T-helper 1 cell treated with Interleukin-12 subunit alpha and Interleukin-12 subunit beta and Interleukin-4 antibody, amounts not matched to agents 30 μg/mL and 1 μg/mL, for 36 hours (primary cell): ENCODE measurements at regions not wholly inside any gene's neighbourhood (a gene's known extent, or its start where the extent isn't known, plus 50 kb on each side); places are given as distances from the start of the nearest gene placed in this dataset.

Experiments used
- H3K27ac Mint-ChIP-seq: one replicate; pipeline ENCODE4 v1.8.0; 2021; ENCODE audit warnings: mild to moderate bottlenecking, mixed read lengths
- H3K27me3 Mint-ChIP-seq: one replicate; pipeline ENCODE4 v1.8.0; 2021; ENCODE audit warnings: low read depth, mixed read lengths
- H3K36me3 Mint-ChIP-seq: one replicate; pipeline ENCODE4 v1.8.0; 2021; ENCODE audit warnings: low read depth, mixed read lengths
- H3K4me1 Mint-ChIP-seq: one replicate; pipeline ENCODE4 v1.8.0; 2021; ENCODE audit warnings: low read depth, mixed read lengths
- H3K4me3 Mint-ChIP-seq: one replicate; pipeline ENCODE4 v1.8.0; 2021; ENCODE audit warnings: mild to moderate bottlenecking, moderate library complexity, mixed read lengths
- H3K9me3 Mint-ChIP-seq: one replicate; pipeline ENCODE4 v1.8.0; 2021; ENCODE audit warnings: mixed read lengths

- Mint-ChIP-seq H3K9me3 (no peaks in the 10 kb centered on the region), H3K4me1 (peaks cover 19% of the 10 kb centered on the region), H3K27me3 (no peaks in the 10 kb centered on the region), H3K36me3 (no peaks in the 10 kb centered on the region), H3K27ac (no peak overlapping the region), H3K4me3 (no peak overlapping the region)
Measured at GRCh38 chr13:29920025-29920643, 69.7 kb upstream of the UBL3 start.

GRCh38 chr13:29918845-29919244 lies 68.4 kb upstream of the UBL3 start:
- Mint-ChIP-seq H3K4me1 (peaks cover 11% of the 10 kb centered on the region), H3K27me3 (no peaks in the 10 kb centered on the region), H3K27ac (no peak overlapping the region), H3K9me3 (no peaks in the 10 kb centered on the region), H3K4me3 (no peak overlapping the region), H3K36me3 (no peaks in the 10 kb centered on the region)

- Mint-ChIP-seq H3K27me3 (no peaks in the 10 kb centered on the region), H3K4me1 (peaks cover 8% of the 10 kb centered on the region), H3K4me3 (no peak overlapping the region), H3K9me3 (no peaks in the 10 kb centered on the region), H3K36me3 (no peaks in the 10 kb centered on the region), H3K27ac (no peak overlapping the region)
Measured at GRCh38 chr13:29917650-29918049, 67.2 kb upstream of the UBL3 start.

GRCh38 chr13:29914581-29914980 lies 64.2 kb upstream of the UBL3 start:
- Mint-ChIP-seq H3K27ac (no peak overlapping the region), H3K4me1 (peaks cover 12% of the 10 kb centered on the region), H3K9me3 (no peaks in the 10 kb centered on the region)

GRCh38 chr13:29911781-29912418 lies 61.5 kb upstream of the UBL3 start:
- H3K36me3 Mint-ChIP-seq, result no peaks in the 10 kb centered on the region

More at GRCh38 chr13:29914581-29914980, 64.2 kb upstream of the UBL3 start:
- peaks cover 11% of the 10 kb centered on the region for H3K27me3 Mint-ChIP-seq
- no peak overlapping the region for H3K4me3 Mint-ChIP-seq
- H3K36me3 Mint-ChIP-seq, result no peaks in the 10 kb centered on the region

GRCh38 chr13:29909975-29910674 lies 59.7 kb upstream of the UBL3 start:
- no peaks in the 10 kb centered on the region for H3K36me3 Mint-ChIP-seq

More at GRCh38 chr13:29911781-29912418, 61.5 kb upstream of the UBL3 start:
- Mint-ChIP-seq H3K27me3 (peaks cover 11% of the 10 kb centered on the region), H3K4me1 (peaks cover 20% of the 10 kb centered on the region), H3K9me3 (no peaks in the 10 kb centered on the region), H3K4me3 (no peak overlapping the region), H3K27ac (no peak overlapping the region)

GRCh38 chr13:29909081-29909730 lies 58.8 kb upstream of the UBL3 start:
- H3K27ac Mint-ChIP-seq, result peak overlapping the region; percentile 23
- peaks cover 11% of the 10 kb centered on the region for H3K27me3 Mint-ChIP-seq
- no peaks in the 10 kb centered on the region for H3K9me3 Mint-ChIP-seq
- H3K4me1 Mint-ChIP-seq, result peaks cover 22% of the 10 kb centered on the region
- H3K36me3 Mint-ChIP-seq, result no peaks in the 10 kb centered on the region
- H3K4me3 Mint-ChIP-seq, result no peak overlapping the region

More at GRCh38 chr13:29909975-29910674, 59.7 kb upstream of the UBL3 start:
- H3K27ac Mint-ChIP-seq, result no peak overlapping the region
- no peaks in the 10 kb centered on the region for H3K9me3 Mint-ChIP-seq
- no peak overlapping the region for H3K4me3 Mint-ChIP-seq
- peaks cover 22% of the 10 kb centered on the region for H3K4me1 Mint-ChIP-seq
- peaks cover 11% of the 10 kb centered on the region for H3K27me3 Mint-ChIP-seq

- Mint-ChIP-seq H3K36me3 (no peaks in the 10 kb centered on the region), H3K4me1 (peaks cover 25% of the 10 kb centered on the region), H3K9me3 (no peaks in the 10 kb centered on the region), H3K4me3 (no peak overlapping the region), H3K27me3 (peaks cover 11% of the 10 kb centered on the region), H3K27ac (no peak overlapping the region)
Measured at GRCh38 chr13:29908416-29909080, 58.1 kb upstream of the UBL3 start.

- peak overlapping the region; percentile 46 for H3K27ac Mint-ChIP-seq
- H3K36me3 Mint-ChIP-seq, result no peaks in the 10 kb centered on the region
- peaks cover 30% of the 10 kb centered on the region for H3K4me1 Mint-ChIP-seq
- H3K27me3 Mint-ChIP-seq, result peaks cover 11% of the 10 kb centered on the region
- H3K4me3 Mint-ChIP-seq, result no peak overlapping the region
- no peaks in the 10 kb centered on the region for H3K9me3 Mint-ChIP-seq
Measured at GRCh38 chr13:29907670-29908069, 57.3 kb upstream of the UBL3 start.

GRCh38 chr13:29906432-29907011 lies 56.1 kb upstream of the UBL3 start:
- Mint-ChIP-seq H3K4me3 (no peak overlapping the region), H3K9me3 (no peaks in the 10 kb centered on the region), H3K36me3 (no peaks in the 10 kb centered on the region)

GRCh38 chr13:29905845-29906244 lies 55.4 kb upstream of the UBL3 start:
- Mint-ChIP-seq H3K4me3 (no peak overlapping the region), H3K9me3 (peaks cover 4% of the 10 kb centered on the region), H3K27me3 (peaks cover 4% of the 10 kb centered on the region), H3K36me3 (no peaks in the 10 kb centered on the region), H3K27ac (no peak overlapping the region), H3K4me1 (peaks cover 40% of the 10 kb centered on the region)

More at GRCh38 chr13:29906432-29907011, 56.1 kb upstream of the UBL3 start:
- peaks cover 37% of the 10 kb centered on the region for H3K4me1 Mint-ChIP-seq
- H3K27me3 Mint-ChIP-seq, result peaks cover 4% of the 10 kb centered on the region
- no peak overlapping the region for H3K27ac Mint-ChIP-seq

GRCh38 chr13:29903996-29904395 lies 53.6 kb upstream of the UBL3 start:
- peaks cover 19% of the 10 kb centered on the region for H3K27me3 Mint-ChIP-seq
- peaks cover 40% of the 10 kb centered on the region for H3K4me1 Mint-ChIP-seq
- H3K4me3 Mint-ChIP-seq, result no peak overlapping the region
- H3K36me3 Mint-ChIP-seq, result peaks cover 2% of the 10 kb centered on the region
- H3K9me3 Mint-ChIP-seq, result peaks cover 5% of the 10 kb centered on the region
- H3K27ac Mint-ChIP-seq, result no peak overlapping the region

- no peak overlapping the region for H3K4me3 Mint-ChIP-seq
- peaks cover 5% of the 10 kb centered on the region for H3K9me3 Mint-ChIP-seq
- H3K27me3 Mint-ChIP-seq, result peaks cover 23% of the 10 kb centered on the region
- peaks cover 2% of the 10 kb centered on the region for H3K36me3 Mint-ChIP-seq
- peaks cover 37% of the 10 kb centered on the region for H3K4me1 Mint-ChIP-seq
- H3K27ac Mint-ChIP-seq, result no peak overlapping the region
Measured at GRCh38 chr13:29903543-29903942, 53.1 kb upstream of the UBL3 start.
